ENCODE measurements at regions not wholly inside any gene's neighbourhood (a gene's known extent, or its start where the extent isn't known, plus 50 kb on each side); places are given as distances from the start of the nearest gene placed in this dataset.

DNA sequence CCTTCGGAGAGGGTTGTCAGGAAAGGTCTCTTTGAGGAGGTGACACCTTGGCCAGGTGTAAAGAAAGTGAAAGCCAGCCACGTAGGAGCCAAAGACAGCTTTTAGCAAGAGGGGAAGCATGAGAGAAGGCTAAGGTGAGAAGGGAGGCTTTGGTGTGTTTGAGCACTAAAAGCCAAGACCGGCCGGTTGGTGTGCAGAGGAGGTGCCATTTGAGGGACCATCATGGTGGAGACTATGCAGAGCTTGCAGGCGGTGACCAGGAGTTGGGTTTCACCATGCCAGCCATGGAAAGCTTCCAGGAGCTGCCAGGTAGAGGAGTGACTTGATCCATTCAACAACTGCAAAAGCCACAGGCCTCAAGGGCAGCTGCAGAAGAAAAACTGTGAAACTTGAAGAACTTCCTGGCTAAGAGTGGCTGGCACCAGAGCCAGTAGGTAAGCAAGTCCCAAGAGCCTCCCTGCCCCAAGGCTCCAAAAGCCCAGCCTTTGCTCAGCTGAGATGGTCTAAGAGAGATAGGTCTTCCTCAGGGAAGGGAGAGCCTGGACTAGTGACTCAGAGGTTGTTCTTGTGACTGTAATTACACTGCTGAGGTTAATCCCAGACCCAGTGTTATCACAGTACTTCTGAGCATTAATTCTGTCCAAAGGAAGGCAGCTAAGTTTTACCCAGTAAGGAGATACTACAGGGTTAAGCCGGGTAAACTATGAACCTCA, 319.0 kb downstream of the BCL11A start:
- DNase-seq (ENCODE audit: low spot score): no peak
- Mint-ChIP-seq H3K4me1 (ENCODE audit: unreplicated experiment) (no peaks in the 10 kb centered on the region), H3K9me3 (ENCODE audit: unreplicated experiment) (no peaks in the 10 kb centered on the region), H3K27ac (ENCODE audit: unreplicated experiment) (no peak overlapping the region), H3K4me3 (ENCODE audit: unreplicated experiment) (no peak overlapping the region), H3K36me3 (ENCODE audit: low read depth, unreplicated experiment) (no peaks in the 10 kb centered on the region), H3K27me3 (ENCODE audit: unreplicated experiment) (peaks cover 5% of the 10 kb centered on the region)
- TF ChIP-seq, protein P1, sequence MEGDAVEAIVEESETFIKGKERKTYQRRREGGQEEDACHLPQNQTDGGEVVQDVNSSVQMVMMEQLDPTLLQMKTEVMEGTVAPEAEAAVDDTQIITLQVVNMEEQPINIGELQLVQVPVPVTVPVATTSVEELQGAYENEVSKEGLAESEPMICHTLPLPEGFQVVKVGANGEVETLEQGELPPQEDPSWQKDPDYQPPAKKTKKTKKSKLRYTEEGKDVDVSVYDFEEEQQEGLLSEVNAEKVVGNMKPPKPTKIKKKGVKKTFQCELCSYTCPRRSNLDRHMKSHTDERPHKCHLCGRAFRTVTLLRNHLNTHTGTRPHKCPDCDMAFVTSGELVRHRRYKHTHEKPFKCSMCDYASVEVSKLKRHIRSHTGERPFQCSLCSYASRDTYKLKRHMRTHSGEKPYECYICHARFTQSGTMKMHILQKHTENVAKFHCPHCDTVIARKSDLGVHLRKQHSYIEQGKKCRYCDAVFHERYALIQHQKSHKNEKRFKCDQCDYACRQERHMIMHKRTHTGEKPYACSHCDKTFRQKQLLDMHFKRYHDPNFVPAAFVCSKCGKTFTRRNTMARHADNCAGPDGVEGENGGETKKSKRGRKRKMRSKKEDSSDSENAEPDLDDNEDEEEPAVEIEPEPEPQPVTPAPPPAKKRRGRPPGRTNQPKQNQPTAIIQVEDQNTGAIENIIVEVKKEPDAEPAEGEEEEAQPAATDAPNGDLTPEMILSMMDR (IDR thresholded peaks at IDR 0.05; ENCODE audit: unreplicated experiment): no peak

- H3K36me3 Mint-ChIP-seq (ENCODE audit: low read depth, unreplicated experiment): peaks cover 4% of the 10 kb centered on the region
- H3K4me1 Mint-ChIP-seq (ENCODE audit: unreplicated experiment): no peaks in the 10 kb centered on the region
- H3K4me3 Mint-ChIP-seq (ENCODE audit: unreplicated experiment): no peak overlapping the region
- no peak for DNase-seq (ENCODE audit: low spot score)
- H3K27me3 Mint-ChIP-seq (ENCODE audit: unreplicated experiment): peaks cover 6% of the 10 kb centered on the region
- no peak overlapping the region for H3K27ac Mint-ChIP-seq (ENCODE audit: unreplicated experiment)
- H3K9me3 Mint-ChIP-seq (ENCODE audit: unreplicated experiment): no peaks in the 10 kb centered on the region
- TF ChIP-seq, protein P1 (IDR thresholded peaks at IDR 0.05; ENCODE audit: unreplicated experiment): no peak
Observed at GRCh38 chr2:60230596-60230995, 322.9 kb downstream of the BCL11A start.

- peaks cover 4% of the 10 kb centered on the region for H3K36me3 Mint-ChIP-seq (ENCODE audit: low read depth, unreplicated experiment)
- no peaks in the 10 kb centered on the region for H3K9me3 Mint-ChIP-seq (ENCODE audit: unreplicated experiment)
- H3K4me1 Mint-ChIP-seq (ENCODE audit: unreplicated experiment): no peaks in the 10 kb centered on the region
Observed at GRCh38 chr2:60230037-60230436, 323.4 kb downstream of the BCL11A start.

GRCh38 chr2:60226943-60227342, 326.5 kb downstream of the BCL11A start:
- no peaks in the 10 kb centered on the region for H3K9me3 Mint-ChIP-seq (ENCODE audit: unreplicated experiment)
- TF ChIP-seq, protein P1 (IDR thresholded peaks at IDR 0.05; ENCODE audit: unreplicated experiment): no peak
- H3K4me1 Mint-ChIP-seq (ENCODE audit: unreplicated experiment): no peaks in the 10 kb centered on the region
- H3K27ac Mint-ChIP-seq (ENCODE audit: unreplicated experiment): no peak overlapping the region
- H3K4me3 Mint-ChIP-seq (ENCODE audit: unreplicated experiment): no peak overlapping the region
- H3K36me3 Mint-ChIP-seq (ENCODE audit: low read depth, unreplicated experiment): peaks cover 4% of the 10 kb centered on the region
- peaks cover 8% of the 10 kb centered on the region for H3K27me3 Mint-ChIP-seq (ENCODE audit: unreplicated experiment)
- DNase-seq (ENCODE audit: low spot score): no peak

More at GRCh38 chr2:60230037-60230436, 323.4 kb downstream of the BCL11A start:
- H3K4me3 Mint-ChIP-seq (ENCODE audit: unreplicated experiment): no peak overlapping the region
- TF ChIP-seq, protein P1 (IDR thresholded peaks at IDR 0.05; ENCODE audit: unreplicated experiment): no peak
- no peak for DNase-seq (ENCODE audit: low spot score)
- peaks cover 10% of the 10 kb centered on the region for H3K27me3 Mint-ChIP-seq (ENCODE audit: unreplicated experiment)
- no peak overlapping the region for H3K27ac Mint-ChIP-seq (ENCODE audit: unreplicated experiment)

DNA sequence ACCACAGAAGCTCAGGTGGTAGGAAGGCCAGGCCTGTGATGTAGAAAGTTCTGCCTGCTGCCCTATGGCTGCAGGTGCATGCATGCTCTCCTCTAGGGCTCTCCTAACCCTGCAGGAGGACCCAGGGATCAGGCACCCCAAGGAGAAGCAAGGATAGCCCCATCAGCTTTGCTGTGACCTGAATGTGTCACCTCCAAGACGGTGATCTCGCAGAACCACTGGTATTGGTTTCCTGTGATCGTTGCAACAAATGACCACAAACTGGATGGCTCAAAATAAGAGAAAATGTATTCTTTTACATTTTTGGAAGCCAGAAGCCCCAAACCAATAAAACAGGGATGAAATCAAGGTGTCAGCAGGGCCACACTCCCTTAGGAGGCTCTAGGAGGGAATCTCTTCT, 327.3 kb downstream of the BCL11A start:
- Mint-ChIP-seq H3K4me1 (ENCODE audit: unreplicated experiment) (no peaks in the 10 kb centered on the region), H3K36me3 (ENCODE audit: low read depth, unreplicated experiment) (peaks cover 4% of the 10 kb centered on the region), H3K9me3 (ENCODE audit: unreplicated experiment) (no peaks in the 10 kb centered on the region), H3K4me3 (ENCODE audit: unreplicated experiment) (no peak overlapping the region), H3K27me3 (ENCODE audit: unreplicated experiment) (peaks cover 8% of the 10 kb centered on the region), H3K27ac (ENCODE audit: unreplicated experiment) (no peak overlapping the region)
- TF ChIP-seq, protein P1 (IDR thresholded peaks at IDR 0.05; ENCODE audit: unreplicated experiment): no peak
- DNase-seq (ENCODE audit: low spot score): no peak
